GM10248 (cell line): ENCODE measurements at regions not wholly inside any gene's neighbourhood (a gene's known extent, or its start where the extent isn't known, plus 50 kb on each side); places are given as distances from the start of the nearest gene placed in this dataset.

Experiments
- CTCF ChIA-PET: fragments of 300-600 bp; sonication (Branson Sonifier 250); formaldehyde crosslinking; extraction: SDS; loops from one replicate; lab custom pipeline; 2021; ENCODE audit warnings: antibody characterized with exemption; lab: Yijun Ruan, JAX
- POLR2A ChIA-PET: fragments of 350-650 bp; sonication (Branson Sonifier 250); formaldehyde crosslinking; extraction: SDS; loops from one replicate; lab custom pipeline; 2020; ENCODE audit warnings: antibody characterized with exemption; lab: Yijun Ruan, JAX
- DNase-seq: peaks from one replicate; pipeline ENCODE4 v3.0.0; 2012; ENCODE audit errors: extremely low spot score
- CTCF ChIP-seq: IDR thresholded peaks from 2 replicates; pipeline ENCODE4 v1.5.1; 2012; ENCODE audit warnings: mild to moderate bottlenecking, low read depth; ENCODE audit errors: extremely low read depth, missing control alignments, control extremely low read depth

- CTCF ChIA-PET = interaction anchor here (1.3 kb wide), 1 partner anchor 67 kb away, joined by 3 read pairs; the partner anchor contains the start of gene WDR41
- TF ChIP-seq CTCF = no peak
- no peak for DNase-seq
- POLR2A ChIA-PET = no interaction called here
These were observed 66.2 kb upstream of the WDR41 start for GRCh38 chr5:77558266-77558665.

GRCh38 chr5:77550406-77550805, 58.3 kb upstream of the WDR41 start:
- POLR2A ChIA-PET = no interaction called here
- no peak for TF ChIP-seq CTCF
- no peak for DNase-seq
- CTCF ChIA-PET = no interaction called here

- DNase-seq = no peak
- CTCF ChIA-PET = no interaction called here
- TF ChIP-seq CTCF = no peak
- POLR2A ChIA-PET = no interaction called here
These were observed 53.2 kb upstream of the WDR41 start for GRCh38 chr5:77545285-77545684.
